Mesendoderm (in vitro differentiated cells): ENCODE measurements at regions not wholly inside any gene's neighbourhood (a gene's known extent, or its start where the extent isn't known, plus 50 kb on each side); places are given as distances from the start of the nearest gene placed in this dataset.

Source experiments
- DNase-seq: peaks from one replicate; pipeline ENCODE4 v3.0.0; 2013
- H2AK5ac ChIP-seq: 2 replicates; pipeline ENCODE4 v1.6.1; 2013; ENCODE audit warnings: low read length, inconsistent platforms
- H2BK120ac ChIP-seq: 2 replicates; pipeline ENCODE4 v1.6.1; 2013; ENCODE audit warnings: low read depth, mild to moderate bottlenecking, low read length, moderate library complexity, mixed read lengths
- H2BK15ac ChIP-seq: replicated peaks from 2 replicates; pipeline ENCODE4 v1.6.1; 2013; ENCODE audit warnings: low read depth, mild to moderate bottlenecking, moderate library complexity
- H2BK5ac ChIP-seq: 2 replicates; pipeline ENCODE4 v1.6.1; 2013; ENCODE audit warnings: low read length, inconsistent platforms
- H3K18ac ChIP-seq: 2 replicates; pipeline ENCODE4 v1.6.1; 2013; ENCODE audit warnings: mild to moderate bottlenecking, low read length, mixed read lengths
- H3K23ac ChIP-seq: one replicate; pipeline ENCODE4 v1.6.1; 2013; ENCODE audit warnings: low read length
- H3K27ac ChIP-seq: 2 replicates; pipeline ENCODE4 v1.5.1; 2013; ENCODE audit warnings: low read depth, mild to moderate bottlenecking, inconsistent platforms, low read length, moderate library complexity
- H3K27me3 ChIP-seq: 2 replicates; pipeline ENCODE4 v1.6.1; 2013; ENCODE audit warnings: low read length, control low read depth, mild to moderate bottlenecking, inconsistent platforms; ENCODE audit not compliant: insufficient read depth, poor library complexity
- H3K36me3 ChIP-seq: 2 replicates; pipeline ENCODE4 v1.6.1; 2013; ENCODE audit warnings: low read length, inconsistent platforms; ENCODE audit not compliant: control insufficient read depth, insufficient read depth
- H3K4ac ChIP-seq: one replicate; pipeline ENCODE4 v1.6.1; 2013; ENCODE audit warnings: low read depth, mild to moderate bottlenecking, low read length, moderate library complexity
- H3K4me1 ChIP-seq: 2 replicates; pipeline ENCODE4 v1.6.1; 2013; ENCODE audit warnings: low read depth, low read length, inconsistent platforms; ENCODE audit not compliant: control insufficient read depth
- H3K4me2 ChIP-seq: 2 replicates; pipeline ENCODE4 v1.6.1; 2013; ENCODE audit warnings: low read length
- H3K4me3 ChIP-seq: 2 replicates; pipeline ENCODE4 v1.5.1; 2013; ENCODE audit warnings: mild to moderate bottlenecking, low read length
- H3K56ac ChIP-seq: one replicate; pipeline ENCODE4 v1.6.1; 2013; ENCODE audit warnings: low read length
- H3K79me1 ChIP-seq: 2 replicates; pipeline ENCODE4 v1.6.1; 2013; ENCODE audit warnings: low read length, inconsistent platforms
- H3K79me2 ChIP-seq: 2 replicates; pipeline ENCODE4 v1.6.1; 2013; ENCODE audit warnings: mild to moderate bottlenecking, low read length; ENCODE audit not compliant: control insufficient read depth, insufficient read depth
- H3K9ac ChIP-seq: 2 replicates; pipeline ENCODE4 v1.6.1; 2013; ENCODE audit warnings: low read length, inconsistent platforms
- H4K5ac ChIP-seq: one replicate; pipeline ENCODE4 v1.6.1; 2013; ENCODE audit warnings: low read length
- H4K8ac ChIP-seq: one replicate; pipeline ENCODE4 v1.6.1; 2013; ENCODE audit warnings: low read depth, mild to moderate bottlenecking, control low read depth, low read length, moderate library complexity
- WGBS: extraction: QIAGEN DNeasy Blood & Tissue Kit; methylation state at CpG from one replicate; pipeline ENCODE4 v1.1.7; 2013; ENCODE audit warnings: low lambda C conversion rate, missing lambda C conversion rate; ENCODE audit not compliant: insufficient coverage; ENCODE audit errors: extremely low coverage; 5-methylcytosine and 5-hydroxymethylcytosine counted together

- H3K4ac ChIP-seq: no peak overlapping the region
- H2BK120ac ChIP-seq: no peak overlapping the region
- no peak overlapping the region for H3K23ac ChIP-seq
- no peak overlapping the region for H3K4me2 ChIP-seq
- no peaks in the 10 kb centered on the region for H3K79me1 ChIP-seq
- H3K36me3 ChIP-seq: no peaks in the 10 kb centered on the region
- H3K4me3 ChIP-seq: no peak overlapping the region
- no peak overlapping the region for H3K56ac ChIP-seq
- no peak overlapping the region for H2BK5ac ChIP-seq
- H3K27ac ChIP-seq: no peak overlapping the region
- DNase-seq: no peak
- H4K8ac ChIP-seq: no peak overlapping the region
- no peak overlapping the region for H3K9ac ChIP-seq
- no peaks in the 10 kb centered on the region for H3K4me1 ChIP-seq
- no peaks in the 10 kb centered on the region for H3K27me3 ChIP-seq
- H2AK5ac ChIP-seq: no peak overlapping the region
- H3K79me2 ChIP-seq: no peaks in the 10 kb centered on the region
- no peak overlapping the region for H3K18ac ChIP-seq
- no peak overlapping the region for H2BK15ac ChIP-seq
- H4K5ac ChIP-seq: no peak overlapping the region
These were observed 724.6 kb downstream of the ADGRL2 start for GRCh38 chr1:82525378-82525777.

- H3K79me2 ChIP-seq: no peaks in the 10 kb centered on the region
- no peak for DNase-seq
- no CpG with 5 or more reads among the region's 1 CpG for WGBS
- no peak overlapping the region for H3K4me2 ChIP-seq
- no peaks in the 10 kb centered on the region for H3K36me3 ChIP-seq
- no peak overlapping the region for H2BK5ac ChIP-seq
- no peak overlapping the region for H4K5ac ChIP-seq
- H2BK120ac ChIP-seq: no peak overlapping the region
- H3K23ac ChIP-seq: no peak overlapping the region
- H3K4me1 ChIP-seq: no peaks in the 10 kb centered on the region
- H2BK15ac ChIP-seq: no peak overlapping the region
- no peaks in the 10 kb centered on the region for H3K27me3 ChIP-seq
- H2AK5ac ChIP-seq: no peak overlapping the region
- H3K79me1 ChIP-seq: no peaks in the 10 kb centered on the region
- H3K27ac ChIP-seq: no peak overlapping the region
- H3K56ac ChIP-seq: no peak overlapping the region
- no peak overlapping the region for H3K18ac ChIP-seq
- H4K8ac ChIP-seq: no peak overlapping the region
- no peak overlapping the region for H3K4ac ChIP-seq
- no peak overlapping the region for H3K4me3 ChIP-seq
- no peak overlapping the region for H3K9ac ChIP-seq
These were observed 719.9 kb downstream of the ADGRL2 start for GRCh38 chr1:82520611-82521010.

- H2BK5ac ChIP-seq: no peak overlapping the region
- H3K56ac ChIP-seq: no peak overlapping the region
- H3K18ac ChIP-seq: no peak overlapping the region
- H3K4me1 ChIP-seq: no peaks in the 10 kb centered on the region
- no peak overlapping the region for H3K4me3 ChIP-seq
- WGBS: no CpG with 5 or more reads among the region's 8 CpGs
- no peaks in the 10 kb centered on the region for H3K36me3 ChIP-seq
- no peaks in the 10 kb centered on the region for H3K79me2 ChIP-seq
- no peak overlapping the region for H4K5ac ChIP-seq
- H3K27ac ChIP-seq: no peak overlapping the region
- H4K8ac ChIP-seq: no peak overlapping the region
- H2AK5ac ChIP-seq: no peak overlapping the region
- DNase-seq: peak; percentile 52
- H2BK15ac ChIP-seq: no peak overlapping the region
- H3K9ac ChIP-seq: no peak overlapping the region
- H3K79me1 ChIP-seq: no peaks in the 10 kb centered on the region
- H3K23ac ChIP-seq: no peak overlapping the region
- no peak overlapping the region for H2BK120ac ChIP-seq
- H3K4me2 ChIP-seq: no peak overlapping the region
- no peaks in the 10 kb centered on the region for H3K27me3 ChIP-seq
- H3K4ac ChIP-seq: no peak overlapping the region
These were observed 716.9 kb downstream of the ADGRL2 start for GRCh38 chr1:82517586-82517985.

- H4K5ac ChIP-seq: no peak overlapping the region
- no peak overlapping the region for H3K4me3 ChIP-seq
- no peaks in the 10 kb centered on the region for H3K36me3 ChIP-seq
- H4K8ac ChIP-seq: no peak overlapping the region
- H2AK5ac ChIP-seq: no peak overlapping the region
- no peaks in the 10 kb centered on the region for H3K4me1 ChIP-seq
- DNase-seq: no peak
- H2BK15ac ChIP-seq: no peak overlapping the region
- no peak overlapping the region for H3K18ac ChIP-seq
- H3K4ac ChIP-seq: no peak overlapping the region
- no peak overlapping the region for H2BK5ac ChIP-seq
- no peaks in the 10 kb centered on the region for H3K27me3 ChIP-seq
- H3K56ac ChIP-seq: no peak overlapping the region
- no peaks in the 10 kb centered on the region for H3K79me2 ChIP-seq
- no peak overlapping the region for H3K23ac ChIP-seq
- no peak overlapping the region for H2BK120ac ChIP-seq
- H3K9ac ChIP-seq: no peak overlapping the region
- no peak overlapping the region for H3K4me2 ChIP-seq
- no peaks in the 10 kb centered on the region for H3K79me1 ChIP-seq
- H3K27ac ChIP-seq: no peak overlapping the region
These were observed 714.9 kb downstream of the ADGRL2 start for GRCh38 chr1:82515650-82516049.

- no peak overlapping the region for H3K27ac ChIP-seq
- no peaks in the 10 kb centered on the region for H3K79me1 ChIP-seq
- no peaks in the 10 kb centered on the region for H3K36me3 ChIP-seq
- DNase-seq: no peak
- no peak overlapping the region for H3K4me3 ChIP-seq
- no peak overlapping the region for H3K18ac ChIP-seq
- H3K79me2 ChIP-seq: no peaks in the 10 kb centered on the region
- H3K27me3 ChIP-seq: no peaks in the 10 kb centered on the region
- no peak overlapping the region for H3K4me2 ChIP-seq
- no peak overlapping the region for H3K9ac ChIP-seq
- H2BK120ac ChIP-seq: no peak overlapping the region
- H3K56ac ChIP-seq: no peak overlapping the region
- no peak overlapping the region for H2AK5ac ChIP-seq
- H3K4me1 ChIP-seq: no peaks in the 10 kb centered on the region
- H4K5ac ChIP-seq: no peak overlapping the region
- H2BK5ac ChIP-seq: no peak overlapping the region
- no peak overlapping the region for H2BK15ac ChIP-seq
- H3K4ac ChIP-seq: no peak overlapping the region
- H3K23ac ChIP-seq: no peak overlapping the region
- H4K8ac ChIP-seq: no peak overlapping the region
These were observed 710.7 kb downstream of the ADGRL2 start for GRCh38 chr1:82511441-82511840.

GRCh38 chr1:82510431-82510830 lies 709.7 kb downstream of the ADGRL2 start:
- Histone ChIP-seq H3K4me1 (no peaks in the 10 kb centered on the region), H3K9ac (no peak overlapping the region), H4K8ac (no peak overlapping the region), H2BK120ac (no peak overlapping the region), H3K4ac (no peak overlapping the region), H3K27me3 (no peaks in the 10 kb centered on the region), H3K27ac (no peak overlapping the region), H3K18ac (no peak overlapping the region), H3K23ac (no peak overlapping the region), H2AK5ac (no peak overlapping the region), H3K79me2 (no peaks in the 10 kb centered on the region), H2BK15ac (no peak overlapping the region), H4K5ac (no peak overlapping the region), H3K4me2 (no peak overlapping the region), H3K36me3 (no peaks in the 10 kb centered on the region), H2BK5ac (no peak overlapping the region), H3K56ac (no peak overlapping the region), H3K4me3 (no peak overlapping the region), H3K79me1 (no peaks in the 10 kb centered on the region)
- WGBS: no CpG with 5 or more reads among the region's 2 CpGs
- no peak for DNase-seq
